ENCODE measurements at regions not wholly inside any gene's neighbourhood (a gene's known extent, or its start where the extent isn't known, plus 50 kb on each side); places are given as distances from the start of the nearest gene placed in this dataset.

DNA sequence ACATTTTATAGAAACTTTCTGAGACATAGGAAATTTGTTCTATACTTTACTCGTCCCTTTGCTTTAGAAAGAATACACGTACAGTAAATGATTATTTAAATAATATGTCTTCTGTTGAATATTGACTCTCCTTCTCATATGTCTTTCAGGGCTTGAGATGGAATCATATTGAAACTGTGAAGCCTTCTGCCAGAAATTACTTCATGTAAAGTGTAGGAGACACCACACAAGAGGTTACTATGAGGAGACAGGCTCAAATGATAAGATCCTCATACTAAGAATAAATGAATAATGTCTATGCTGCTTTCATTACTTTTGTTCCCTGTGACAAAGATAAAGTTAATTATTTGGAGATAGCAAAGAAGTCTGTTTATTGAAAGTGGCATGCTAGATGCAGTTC, 1240.3 kb upstream of the MAP3K7 start:
- Histone ChIP-seq H3K4me1 (ENCODE audit: insufficient read depth, low read length) (no peaks in the 10 kb centered on the region), H3K4me2 (ENCODE audit: low read length) (no peak overlapping the region), H3K79me2 (ENCODE audit: low read length) (no peaks in the 10 kb centered on the region), H3K27ac (ENCODE audit: low read length) (no peak overlapping the region), H3K9me3 (ENCODE audit: low read length) (no peaks in the 10 kb centered on the region), H3K27me3 (ENCODE audit: low read length) (no peaks in the 10 kb centered on the region), H4K20me1 (ENCODE audit: low read length) (no peaks in the 10 kb centered on the region), H3K9ac (ENCODE audit: low read length) (no peak overlapping the region), H2AFZ (ENCODE audit: low read length) (no peak overlapping the region), H3F3A (ENCODE audit: low read length, unreplicated experiment) (no peaks in the 10 kb centered on the region), H3K36me3 (ENCODE audit: low read depth, low read length) (no peaks in the 10 kb centered on the region), H3K4me3 (ENCODE audit: low read length) (no peak overlapping the region), H3K9me2 (replicated peaks; ENCODE audit: low read length) (no peaks in the 10 kb centered on the region)
- ChIA-PET CTCF (no interaction called here), POLR2A (ENCODE audit: unreplicated experiment) (no interaction called here)
- DNase-seq (no peak), ATAC-seq (no peak)
- intact Hi-C loops (cut with micrococcal nuclease) = no loop called here
- TF ChIP-seq, protein P1, sequence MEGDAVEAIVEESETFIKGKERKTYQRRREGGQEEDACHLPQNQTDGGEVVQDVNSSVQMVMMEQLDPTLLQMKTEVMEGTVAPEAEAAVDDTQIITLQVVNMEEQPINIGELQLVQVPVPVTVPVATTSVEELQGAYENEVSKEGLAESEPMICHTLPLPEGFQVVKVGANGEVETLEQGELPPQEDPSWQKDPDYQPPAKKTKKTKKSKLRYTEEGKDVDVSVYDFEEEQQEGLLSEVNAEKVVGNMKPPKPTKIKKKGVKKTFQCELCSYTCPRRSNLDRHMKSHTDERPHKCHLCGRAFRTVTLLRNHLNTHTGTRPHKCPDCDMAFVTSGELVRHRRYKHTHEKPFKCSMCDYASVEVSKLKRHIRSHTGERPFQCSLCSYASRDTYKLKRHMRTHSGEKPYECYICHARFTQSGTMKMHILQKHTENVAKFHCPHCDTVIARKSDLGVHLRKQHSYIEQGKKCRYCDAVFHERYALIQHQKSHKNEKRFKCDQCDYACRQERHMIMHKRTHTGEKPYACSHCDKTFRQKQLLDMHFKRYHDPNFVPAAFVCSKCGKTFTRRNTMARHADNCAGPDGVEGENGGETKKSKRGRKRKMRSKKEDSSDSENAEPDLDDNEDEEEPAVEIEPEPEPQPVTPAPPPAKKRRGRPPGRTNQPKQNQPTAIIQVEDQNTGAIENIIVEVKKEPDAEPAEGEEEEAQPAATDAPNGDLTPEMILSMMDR (conservative IDR thresholded peaks at IDR 0.05; ENCODE audit: low read depth, low read length) = no peak
- TF ChIP-seq EZH2 (IDR thresholded peaks at IDR 0.05; ENCODE audit: low read length, unreplicated experiment) (no peak), EZH2phosphoT487 (IDR thresholded peaks at IDR 0.05; ENCODE audit: borderline replicate concordance, low read length) (no peak)
- no TSS peak for BruUV-seq (replicated peaks)

DNA sequence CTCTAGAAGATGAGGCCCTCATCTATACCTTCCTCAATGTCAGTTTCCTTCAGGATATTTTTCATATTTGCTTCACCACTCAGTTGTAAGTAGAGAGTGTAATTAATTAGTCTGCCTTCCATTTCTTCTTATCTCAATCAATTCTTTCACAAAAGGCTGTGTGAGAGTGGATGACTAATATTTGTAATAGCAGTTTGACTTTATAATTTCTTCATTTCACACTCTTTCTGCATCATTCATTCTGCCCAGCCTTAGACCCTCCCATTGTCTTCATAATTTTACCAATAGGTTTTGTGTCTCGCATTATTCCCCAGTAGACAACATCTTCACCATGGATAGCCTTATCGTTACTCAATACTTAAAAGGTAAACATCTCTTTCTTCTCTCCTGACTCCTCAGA, 1239.3 kb upstream of the MAP3K7 start:
- no peaks in the 10 kb centered on the region for H3K27me3 ChIP-seq (ENCODE audit: low read length)
- POLR2A ChIA-PET (ENCODE audit: unreplicated experiment) = no interaction called here
- H3K27ac ChIP-seq (ENCODE audit: low read length) = no peak overlapping the region
- no peak overlapping the region for H3K4me2 ChIP-seq (ENCODE audit: low read length)
- BruUV-seq (replicated peaks) = no TSS peak
- no peak for ATAC-seq
- no peaks in the 10 kb centered on the region for H3K9me2 ChIP-seq (replicated peaks; ENCODE audit: low read length)
- CTCF ChIA-PET = no interaction called here
- intact Hi-C loops (cut with micrococcal nuclease) = no loop called here
- TF ChIP-seq EZH2 (IDR thresholded peaks at IDR 0.05; ENCODE audit: low read length, unreplicated experiment) (no peak), EZH2phosphoT487 (IDR thresholded peaks at IDR 0.05; ENCODE audit: borderline replicate concordance, low read length) (no peak)
- TF ChIP-seq, protein P1 (conservative IDR thresholded peaks at IDR 0.05; ENCODE audit: low read depth, low read length) = no peak
- H3F3A ChIP-seq (ENCODE audit: low read length, unreplicated experiment) = no peaks in the 10 kb centered on the region
- H3K9ac ChIP-seq (ENCODE audit: low read length) = no peak overlapping the region
- no peak overlapping the region for H2AFZ ChIP-seq (ENCODE audit: low read length)
- H3K4me1 ChIP-seq (ENCODE audit: insufficient read depth, low read length) = no peaks in the 10 kb centered on the region
- no peaks in the 10 kb centered on the region for H4K20me1 ChIP-seq (ENCODE audit: low read length)
- H3K9me3 ChIP-seq (ENCODE audit: low read length) = no peaks in the 10 kb centered on the region
- no peaks in the 10 kb centered on the region for H3K36me3 ChIP-seq (ENCODE audit: low read depth, low read length)
- H3K4me3 ChIP-seq (ENCODE audit: low read length) = no peak overlapping the region
- no peak for DNase-seq
- no peaks in the 10 kb centered on the region for H3K79me2 ChIP-seq (ENCODE audit: low read length)

DNA sequence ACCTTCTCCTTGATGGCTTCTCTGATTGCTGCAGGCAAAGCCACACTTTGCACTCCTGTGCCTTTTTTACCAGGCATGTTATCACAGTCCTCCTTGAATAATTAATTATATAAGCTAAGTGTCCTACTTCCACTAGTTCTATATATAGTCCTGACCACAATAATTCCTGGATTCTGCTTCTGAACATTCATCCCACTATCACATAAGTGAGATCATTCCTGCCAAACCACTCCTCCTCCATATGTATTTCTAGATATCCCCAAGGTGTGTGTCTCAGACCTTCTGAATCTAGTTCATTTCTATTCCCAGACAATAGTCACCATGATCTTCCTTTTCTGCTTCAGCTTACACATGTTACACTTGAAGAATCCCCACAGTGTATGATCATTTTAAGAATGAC, 1237.5 kb upstream of the MAP3K7 start:
- TF ChIP-seq EZH2 (IDR thresholded peaks at IDR 0.05; ENCODE audit: low read length, unreplicated experiment) (no peak), EZH2phosphoT487 (IDR thresholded peaks at IDR 0.05; ENCODE audit: borderline replicate concordance, low read length) (no peak)
- TF ChIP-seq, protein P1 (conservative IDR thresholded peaks at IDR 0.05; ENCODE audit: low read depth, low read length) = no peak
- no peak overlapping the region for H2AFZ ChIP-seq (ENCODE audit: low read length)

More for the DNA sequence above, 1237.5 kb upstream of the MAP3K7 start:
- DNase-seq (no peak), ATAC-seq (no peak)
- no TSS peak for BruUV-seq (replicated peaks)
- Histone ChIP-seq H3K4me1 (ENCODE audit: insufficient read depth, low read length) (no peaks in the 10 kb centered on the region), H3K9me2 (replicated peaks; ENCODE audit: low read length) (no peaks in the 10 kb centered on the region), H3K4me3 (ENCODE audit: low read length) (no peak overlapping the region), H3K79me2 (ENCODE audit: low read length) (no peaks in the 10 kb centered on the region), H3K36me3 (ENCODE audit: low read depth, low read length) (no peaks in the 10 kb centered on the region), H3F3A (ENCODE audit: low read length, unreplicated experiment) (no peaks in the 10 kb centered on the region), H4K20me1 (ENCODE audit: low read length) (no peaks in the 10 kb centered on the region), H3K27me3 (ENCODE audit: low read length) (no peaks in the 10 kb centered on the region), H3K4me2 (ENCODE audit: low read length) (no peak overlapping the region), H3K9me3 (ENCODE audit: low read length) (no peaks in the 10 kb centered on the region), H3K9ac (ENCODE audit: low read length) (no peak overlapping the region), H3K27ac (ENCODE audit: low read length) (no peak overlapping the region)
- ChIA-PET CTCF (no interaction called here), POLR2A (ENCODE audit: unreplicated experiment) (interaction anchor here (0.5 kb wide), 1 partner anchor 11 kb away, joined by 3 read pairs; no protein-coding TSS in a partner anchor)
- intact Hi-C loops (cut with micrococcal nuclease) = no loop called here

Data from PC-3 (cell line).